Upper lobe of right lung (tissue), 1 donor: ENCODE measurements at regions not wholly inside any gene's neighbourhood (a gene's known extent, or its start where the extent isn't known, plus 50 kb on each side); places are given as distances from the start of the nearest gene placed in this dataset.

ENCODE experiments used
- ATAC-seq: fragments of 200-7000 bp; cut with Tn5 transposase; one replicate; pipeline ENCODE4 v1.9.1; 2020; ENCODE audit warnings: mild to moderate bottlenecking, moderate library complexity
- DNase-seq: peaks from one replicate; pipeline ENCODE4 v3.0.0-alpha.2; 2020
- H3K27ac ChIP-seq: fragments of 200-600 bp; one replicate; pipeline ENCODE4 v1.8.0; 2022
- H3K27me3 ChIP-seq: fragments of 200-600 bp; one replicate; pipeline ENCODE4 v1.8.0; 2022; ENCODE audit warnings: mild to moderate bottlenecking
- H3K36me3 ChIP-seq: fragments of 200-600 bp; one replicate; pipeline ENCODE4 v1.8.0; 2022
- H3K4me1 ChIP-seq: fragments of 200-600 bp; one replicate; pipeline ENCODE4 v1.8.0; 2022
- H3K4me3 ChIP-seq: fragments of 200-600 bp; one replicate; pipeline ENCODE4 v1.8.0; 2022; ENCODE audit warnings: mild to moderate bottlenecking
- H3K9me3 ChIP-seq: fragments of 200-600 bp; one replicate; pipeline ENCODE4 v1.8.0; 2022
- intact Hi-C: fragments of 100-400 bp; cut with DNase I; formaldehyde crosslinking; loops from one replicate; pipeline ENCODE4 v1.11.0; 2022
- TF ChIP-seq, protein P1 (sequence below): fragments of 200-600 bp; IDR thresholded peaks from one replicate; pipeline ENCODE4 v1.8.0; 2022; ENCODE audit warnings: antibody characterized with exemption
- donor health status: DM: no; HTN: yes; CAD: no; lungs with severe emphysema.

DNA sequence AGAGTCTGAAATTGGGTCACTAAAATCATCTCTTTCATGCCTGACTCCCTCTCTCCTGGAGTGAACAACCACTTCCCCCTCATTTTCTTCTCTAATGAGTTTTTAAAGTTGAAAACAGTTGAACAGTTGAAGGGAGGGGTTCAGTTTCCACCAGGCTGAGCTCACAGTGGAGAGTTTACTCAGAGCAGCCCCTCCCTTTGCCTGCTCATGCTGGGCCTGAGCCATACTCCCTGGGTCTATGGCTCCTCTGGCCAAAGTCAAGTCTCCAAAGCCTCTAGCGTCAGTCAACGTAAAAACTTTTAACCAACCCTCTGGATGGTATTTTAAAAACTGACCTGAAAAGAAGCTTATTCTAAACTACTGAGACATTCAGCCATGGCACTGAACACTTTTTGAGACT is 100.8 kb upstream of the RNPC3 start:
- no peak overlapping the region for H3K27ac ChIP-seq
- intact Hi-C loops = no loop called here
- no peaks in the 10 kb centered on the region for H3K4me1 ChIP-seq
- H3K36me3 ChIP-seq = no peaks in the 10 kb centered on the region
- H3K4me3 ChIP-seq = no peak overlapping the region
- no peak for ATAC-seq
- no peaks in the 10 kb centered on the region for H3K27me3 ChIP-seq
- DNase-seq = no peak
- TF ChIP-seq, protein P1, sequence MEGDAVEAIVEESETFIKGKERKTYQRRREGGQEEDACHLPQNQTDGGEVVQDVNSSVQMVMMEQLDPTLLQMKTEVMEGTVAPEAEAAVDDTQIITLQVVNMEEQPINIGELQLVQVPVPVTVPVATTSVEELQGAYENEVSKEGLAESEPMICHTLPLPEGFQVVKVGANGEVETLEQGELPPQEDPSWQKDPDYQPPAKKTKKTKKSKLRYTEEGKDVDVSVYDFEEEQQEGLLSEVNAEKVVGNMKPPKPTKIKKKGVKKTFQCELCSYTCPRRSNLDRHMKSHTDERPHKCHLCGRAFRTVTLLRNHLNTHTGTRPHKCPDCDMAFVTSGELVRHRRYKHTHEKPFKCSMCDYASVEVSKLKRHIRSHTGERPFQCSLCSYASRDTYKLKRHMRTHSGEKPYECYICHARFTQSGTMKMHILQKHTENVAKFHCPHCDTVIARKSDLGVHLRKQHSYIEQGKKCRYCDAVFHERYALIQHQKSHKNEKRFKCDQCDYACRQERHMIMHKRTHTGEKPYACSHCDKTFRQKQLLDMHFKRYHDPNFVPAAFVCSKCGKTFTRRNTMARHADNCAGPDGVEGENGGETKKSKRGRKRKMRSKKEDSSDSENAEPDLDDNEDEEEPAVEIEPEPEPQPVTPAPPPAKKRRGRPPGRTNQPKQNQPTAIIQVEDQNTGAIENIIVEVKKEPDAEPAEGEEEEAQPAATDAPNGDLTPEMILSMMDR = no peak
- H3K9me3 ChIP-seq = peaks cover 4% of the 10 kb centered on the region

DNA sequence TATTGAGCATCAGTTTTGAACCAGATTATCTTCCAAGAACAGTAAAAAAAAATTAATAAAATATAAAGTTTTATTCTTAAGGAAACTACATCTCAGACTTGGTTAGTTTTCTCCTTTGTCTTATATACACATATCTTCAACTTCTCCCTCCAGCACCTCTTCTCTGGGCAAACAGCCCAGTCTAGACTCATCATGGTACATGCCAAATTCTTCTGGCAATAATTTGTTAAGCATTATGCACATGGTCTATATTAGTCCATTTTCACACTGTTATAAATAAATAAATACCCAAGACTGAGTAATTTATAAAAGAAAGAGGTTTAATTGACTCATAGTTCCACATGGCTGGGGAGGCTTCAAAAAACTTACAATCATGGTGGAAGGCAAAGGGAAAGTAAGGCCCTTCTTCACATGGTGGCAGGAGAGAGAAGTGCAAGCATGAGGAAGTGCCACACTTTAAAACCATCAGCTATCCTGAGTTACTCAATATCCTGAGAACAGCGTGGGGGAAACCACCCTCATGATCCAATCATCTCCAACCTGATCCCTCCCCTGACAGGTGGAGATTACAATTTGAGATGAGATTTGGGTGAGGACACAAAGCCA is 108.7 kb upstream of the RNPC3 start:
- no peak for ATAC-seq
- DNase-seq = no peak
- peaks cover under 1% of the 10 kb centered on the region for H3K9me3 ChIP-seq
- TF ChIP-seq, protein P1 = no peak
- no peaks in the 10 kb centered on the region for H3K27me3 ChIP-seq
- H3K27ac ChIP-seq = no peak overlapping the region
- no peak overlapping the region for H3K4me3 ChIP-seq
- no peaks in the 10 kb centered on the region for H3K36me3 ChIP-seq
- intact Hi-C loops = no loop called here
- H3K4me1 ChIP-seq = no peaks in the 10 kb centered on the region

DNA sequence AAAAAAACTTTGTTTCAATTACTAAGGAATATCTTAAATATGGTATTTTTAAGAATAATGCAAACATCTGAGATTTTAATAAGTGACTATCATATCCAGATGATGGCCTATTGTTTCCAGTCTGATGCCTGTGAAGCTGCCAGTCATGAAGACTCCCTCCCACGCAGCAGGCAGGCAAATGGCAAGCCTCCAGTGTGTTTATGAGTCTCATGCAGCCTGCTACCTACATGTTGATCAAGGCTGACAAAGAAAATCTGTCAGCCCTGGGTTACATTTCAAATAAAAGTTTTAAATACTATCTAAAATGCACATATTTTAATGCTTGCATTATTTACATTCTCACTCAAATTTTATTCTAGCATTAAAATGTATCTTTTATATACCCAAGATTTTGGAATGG is 137.6 kb upstream of the RNPC3 start:
- intact Hi-C loops = no loop called here
- H3K4me1 ChIP-seq = no peaks in the 10 kb centered on the region
- no peak for DNase-seq
- no peak overlapping the region for H3K27ac ChIP-seq
- H3K4me3 ChIP-seq = no peak overlapping the region
- no peaks in the 10 kb centered on the region for H3K27me3 ChIP-seq
- H3K36me3 ChIP-seq = no peaks in the 10 kb centered on the region
- H3K9me3 ChIP-seq = no peaks in the 10 kb centered on the region
- ATAC-seq = no peak
- TF ChIP-seq, protein P1 = no peak

DNA sequence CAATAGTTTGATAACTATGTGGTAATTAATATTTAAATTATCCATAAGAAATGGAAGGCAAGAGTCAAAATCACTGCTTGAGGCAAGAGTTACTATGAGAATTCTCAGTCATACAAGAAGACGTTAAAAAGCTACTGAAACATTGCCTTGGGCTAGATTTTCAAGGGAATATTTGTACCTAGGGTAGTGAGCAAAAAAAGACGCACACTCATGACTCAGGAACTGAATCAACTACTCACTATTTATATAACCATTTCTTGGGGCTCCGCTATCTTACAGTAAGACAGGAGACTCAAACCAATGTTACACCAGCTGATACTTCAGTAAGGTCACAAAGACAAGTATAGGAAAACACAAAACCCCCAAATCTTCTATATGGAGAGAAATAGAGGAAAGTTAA is 151.5 kb upstream of the RNPC3 start:
- H3K27me3 ChIP-seq = no peaks in the 10 kb centered on the region
- no peak overlapping the region for H3K27ac ChIP-seq
- H3K4me1 ChIP-seq = no peaks in the 10 kb centered on the region
- no peaks in the 10 kb centered on the region for H3K36me3 ChIP-seq
- intact Hi-C loops = no loop called here
- no peak for DNase-seq
- H3K4me3 ChIP-seq = no peak overlapping the region
- ATAC-seq = no peak
- no peaks in the 10 kb centered on the region for H3K9me3 ChIP-seq
- TF ChIP-seq, protein P1 = no peak

DNA sequence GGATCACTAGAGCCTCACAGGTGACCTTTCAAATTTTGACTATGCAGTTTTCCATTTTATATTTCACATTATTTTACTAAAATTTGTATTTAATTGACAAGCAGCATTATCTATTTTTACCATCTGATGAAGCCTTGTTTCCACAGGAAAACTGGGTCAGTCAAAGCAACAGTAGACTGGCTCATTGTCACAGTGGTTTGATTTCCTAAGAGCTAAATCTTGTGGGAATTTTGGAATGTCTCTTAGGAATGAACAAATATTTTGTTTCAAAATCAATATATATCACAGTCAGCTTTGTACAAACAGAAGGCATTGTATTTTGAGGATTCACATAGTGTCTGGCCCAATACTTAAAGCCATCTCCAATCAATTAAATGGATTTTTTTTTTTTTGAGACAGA is 152.6 kb upstream of the RNPC3 start:
- DNase-seq = no peak
- no peaks in the 10 kb centered on the region for H3K4me1 ChIP-seq
- TF ChIP-seq, protein P1 = no peak
- no peaks in the 10 kb centered on the region for H3K27me3 ChIP-seq
- no peaks in the 10 kb centered on the region for H3K36me3 ChIP-seq
- H3K9me3 ChIP-seq = no peaks in the 10 kb centered on the region
- intact Hi-C loops = no loop called here
- ATAC-seq = no peak
- no peak overlapping the region for H3K27ac ChIP-seq
- no peak overlapping the region for H3K4me3 ChIP-seq

DNA sequence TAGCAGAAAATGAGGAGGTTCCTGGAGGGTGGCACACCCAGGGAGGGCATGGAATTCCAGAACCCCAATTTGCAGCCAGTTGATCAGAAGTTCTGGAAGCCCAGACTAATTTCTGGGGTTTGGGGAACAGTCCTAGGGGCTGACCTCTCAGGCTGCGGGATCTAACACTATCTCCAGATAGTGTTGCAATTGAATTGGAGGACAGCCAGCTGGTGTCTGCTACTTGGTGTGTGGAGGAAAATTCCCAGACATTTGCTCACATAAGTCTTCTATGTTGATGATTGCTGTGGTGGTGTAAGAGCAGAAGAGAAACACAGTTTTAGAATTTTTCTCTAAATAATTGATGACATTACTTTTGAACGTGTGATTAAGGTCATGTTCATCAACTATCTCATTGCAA is 154.3 kb upstream of the RNPC3 start:
- no peak for ATAC-seq
- no peak for DNase-seq
- no peaks in the 10 kb centered on the region for H3K27me3 ChIP-seq
- intact Hi-C loops = no loop called here
- TF ChIP-seq, protein P1 = no peak
- no peaks in the 10 kb centered on the region for H3K9me3 ChIP-seq
- H3K4me1 ChIP-seq = no peaks in the 10 kb centered on the region
- H3K36me3 ChIP-seq = no peaks in the 10 kb centered on the region
- no peak overlapping the region for H3K27ac ChIP-seq
- no peak overlapping the region for H3K4me3 ChIP-seq
